AG20443 (cell line): ENCODE measurements at regions not wholly inside any gene's neighbourhood (a gene's known extent, or its start where the extent isn't known, plus 50 kb on each side); places are given as distances from the start of the nearest gene placed in this dataset.

Experiments
- DNase-seq: peaks from one replicate; pipeline ENCODE4 v3.0.0; 2012; ENCODE audit warnings: low spot score, mixed read lengths

DNA sequence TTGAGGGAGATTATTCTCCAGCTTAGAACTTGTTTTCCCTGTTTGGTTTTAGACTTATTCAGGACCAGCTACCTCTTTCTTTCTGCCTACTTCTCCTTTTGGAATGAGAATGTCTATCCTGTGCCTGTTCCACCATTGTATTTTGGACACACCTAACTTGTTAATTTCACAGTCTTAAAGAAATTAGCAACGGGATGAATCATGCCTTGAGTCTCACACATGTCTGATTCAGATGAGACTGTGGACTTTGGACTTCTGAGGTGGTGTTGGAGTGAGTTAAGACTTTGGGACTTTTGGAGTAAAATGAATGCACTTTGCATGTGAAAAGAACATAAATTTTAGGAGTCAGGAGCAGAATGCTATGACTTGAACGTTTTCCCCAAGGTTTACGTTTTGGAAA, 581.4 kb downstream of the CDH11 start:
- DNase-seq = no peak

DNA sequence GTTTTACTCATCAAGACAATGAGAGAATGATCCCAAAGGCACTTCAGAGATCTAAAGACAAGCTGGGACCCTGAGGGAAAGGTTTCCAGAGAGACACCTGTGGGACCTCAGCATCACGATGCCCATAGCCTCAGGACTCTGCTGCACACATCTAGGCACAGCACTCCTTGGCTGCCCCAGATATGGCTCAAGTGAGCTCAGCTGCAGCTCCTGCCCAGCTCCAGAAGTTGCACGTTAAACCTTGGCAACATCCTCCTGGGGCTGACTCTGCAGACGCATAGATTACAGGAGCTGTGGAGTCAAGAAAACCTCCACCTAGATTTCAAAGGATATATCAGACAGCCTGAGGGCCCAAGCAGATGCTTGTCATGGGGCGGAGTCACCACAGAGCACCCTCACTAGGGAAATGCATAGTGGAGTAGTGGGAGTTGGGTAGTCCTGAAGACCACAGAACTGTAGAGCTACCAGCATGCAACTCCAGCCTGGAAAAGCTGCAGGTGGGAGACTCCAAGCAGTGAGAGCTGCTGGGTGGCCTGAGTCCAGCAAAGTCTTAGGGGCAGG, 582.0 kb downstream of the CDH11 start:
- DNase-seq = no peak

DNA sequence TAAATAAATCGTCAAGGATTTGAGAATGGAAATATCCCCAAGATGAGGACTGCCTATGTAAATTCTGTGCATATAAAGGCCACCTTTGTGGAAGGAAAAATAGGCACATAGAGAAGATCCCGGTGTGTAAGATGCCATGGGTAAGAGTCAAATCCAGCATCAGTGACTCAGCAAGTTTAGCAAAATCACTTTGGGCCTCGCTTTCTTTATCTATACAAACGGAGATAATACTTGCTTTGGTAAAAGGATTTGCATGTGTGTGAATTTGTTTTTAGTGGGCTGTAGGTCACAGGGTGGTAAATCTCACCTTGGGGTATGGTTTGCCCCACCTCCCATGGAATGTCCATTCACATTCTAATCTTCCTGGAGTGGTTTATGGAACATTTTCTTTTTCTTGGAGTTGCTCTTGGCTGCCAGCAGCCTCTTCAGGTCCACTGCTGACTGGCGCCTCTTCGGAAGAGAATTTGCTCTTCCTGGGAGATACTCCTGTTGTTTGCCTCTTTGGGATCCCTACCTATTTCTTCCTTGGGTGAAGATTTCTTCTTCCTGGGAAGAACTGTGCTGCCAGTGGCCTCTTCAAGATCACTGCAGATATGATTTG, 587.6 kb downstream of the CDH11 start:
- no peak for DNase-seq

DNA sequence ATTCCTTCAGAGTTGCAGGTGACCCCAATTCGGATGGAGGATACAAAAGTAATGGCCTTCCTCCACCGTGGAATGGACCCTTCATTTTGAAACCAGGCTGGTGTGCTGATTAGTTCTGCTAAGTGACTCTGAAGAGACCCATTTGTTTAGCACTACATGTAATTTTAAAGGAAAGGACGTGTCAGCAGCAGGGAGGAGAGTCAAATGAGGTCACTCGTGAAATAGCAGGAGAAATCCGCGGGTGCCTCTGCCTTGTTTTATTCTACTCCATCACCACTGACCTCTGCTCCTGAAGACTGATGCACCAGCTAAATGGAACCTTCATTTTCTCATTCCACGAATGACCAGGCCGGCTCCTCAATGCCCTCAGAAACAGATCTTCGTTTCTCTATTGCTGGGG, 589.2 kb downstream of the CDH11 start:
- DNase-seq = no peak

DNA sequence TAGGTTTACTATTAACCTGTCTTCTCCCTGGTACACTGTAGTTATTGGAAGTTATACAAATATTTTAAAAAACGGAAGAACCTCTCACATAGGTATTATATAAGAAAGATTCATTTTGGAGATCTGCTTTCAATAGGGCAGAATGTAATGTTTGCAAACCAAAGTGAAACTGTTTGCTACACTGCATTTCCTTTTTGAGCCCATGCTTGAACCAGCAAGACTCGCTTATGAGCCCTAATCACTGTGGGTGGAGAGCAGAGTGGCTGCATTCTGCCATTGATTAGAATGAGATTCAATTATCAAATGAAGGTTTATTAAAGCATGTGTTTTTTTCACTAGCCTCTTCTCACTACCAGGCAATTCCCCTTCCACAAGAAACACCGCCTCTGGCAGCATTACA, 589.7 kb downstream of the CDH11 start:
- no peak for DNase-seq

DNA sequence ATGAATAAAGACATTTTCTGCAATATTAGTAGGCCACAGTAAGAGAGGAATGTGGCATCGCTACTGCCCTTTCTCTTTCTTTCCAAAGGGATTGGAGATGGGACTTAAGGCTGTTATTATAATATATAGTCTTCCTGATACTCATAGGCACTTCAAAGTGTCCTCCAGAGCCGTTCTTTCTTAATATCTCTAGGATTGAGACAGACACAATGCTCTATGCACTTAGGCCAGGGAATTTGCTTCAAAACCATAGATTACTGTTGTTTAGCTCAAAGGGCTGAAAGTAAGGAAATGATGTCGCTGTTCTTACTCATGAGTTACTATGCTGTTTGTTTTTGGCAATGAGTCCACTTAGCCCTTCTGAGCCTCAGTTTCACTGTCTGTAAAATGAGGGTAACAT, 590.5 kb downstream of the CDH11 start:
- DNase-seq = no peak

DNA sequence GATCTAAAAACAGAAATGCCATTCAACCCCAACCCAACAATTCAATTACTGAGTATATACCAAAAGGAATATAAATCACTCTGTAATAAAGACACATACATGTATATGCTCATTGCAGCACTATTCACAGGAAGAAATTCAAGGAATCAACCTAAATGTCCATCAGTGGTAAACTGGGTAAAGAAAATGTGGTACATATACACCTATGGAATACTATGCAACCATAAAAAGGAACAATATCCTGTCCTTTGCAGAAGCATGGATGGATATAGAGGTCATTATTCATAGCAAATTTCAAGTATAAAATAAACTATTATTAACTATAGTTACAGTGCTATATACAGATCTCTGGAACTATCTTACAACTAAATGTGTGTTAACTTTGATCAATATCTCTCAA, 599.3 kb downstream of the CDH11 start:
- no peak for DNase-seq

DNA sequence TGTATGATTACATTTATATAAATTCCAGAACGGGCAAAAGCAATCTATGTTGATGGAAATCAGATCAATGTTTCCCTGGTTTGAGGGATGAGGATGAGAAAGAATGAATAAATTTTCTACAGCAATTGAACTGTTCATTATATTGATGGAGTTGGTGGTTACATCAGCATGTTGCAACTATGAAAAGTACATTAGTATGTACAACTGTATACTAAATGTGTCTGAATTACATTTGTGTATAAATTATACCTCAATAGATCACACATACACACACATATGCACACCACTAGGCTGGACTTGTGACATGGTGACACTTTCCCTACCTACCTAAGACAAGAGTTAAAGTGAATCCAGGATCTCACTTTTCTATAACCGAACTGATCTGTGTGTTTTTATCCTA, 608.0 kb downstream of the CDH11 start:
- DNase-seq = no peak

DNA sequence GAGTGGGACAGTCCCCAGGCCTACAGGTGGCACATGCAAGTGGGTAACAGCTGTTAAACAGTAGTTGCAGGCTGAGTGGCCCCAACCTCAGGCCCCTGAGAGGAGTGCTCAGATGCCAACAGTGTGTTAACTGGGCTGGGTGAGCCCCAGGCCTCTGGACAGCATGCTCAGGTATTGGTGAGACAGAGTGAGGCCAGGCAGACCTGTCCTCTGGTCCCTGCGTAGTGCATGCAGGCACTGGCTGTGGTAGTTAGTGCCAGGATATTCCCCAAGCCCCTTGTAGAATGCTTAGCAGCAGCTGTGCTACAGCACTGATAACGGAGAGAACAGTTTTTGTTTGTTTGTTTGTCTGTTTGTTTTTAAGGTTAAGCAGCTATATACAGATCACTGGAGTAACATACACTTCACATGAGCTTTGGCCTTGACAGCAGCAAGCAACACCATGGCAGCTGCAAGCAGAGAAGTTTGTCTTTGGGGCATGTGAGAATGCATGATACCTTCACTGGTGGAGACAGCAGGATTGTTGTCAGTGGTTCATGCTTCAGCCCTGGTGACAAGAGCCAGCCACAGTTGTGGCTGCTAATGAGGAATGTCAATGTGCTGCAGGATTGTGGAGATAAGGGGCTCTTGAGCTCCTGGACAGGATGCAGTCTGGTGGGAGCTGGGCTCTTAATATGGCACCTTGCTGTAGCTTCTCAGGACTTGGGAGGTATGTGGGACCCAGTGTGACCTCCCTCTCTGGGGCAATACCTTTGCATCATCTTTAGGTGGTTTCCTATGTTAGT, 614.4 kb downstream of the CDH11 start:
- no peak for DNase-seq

DNA sequence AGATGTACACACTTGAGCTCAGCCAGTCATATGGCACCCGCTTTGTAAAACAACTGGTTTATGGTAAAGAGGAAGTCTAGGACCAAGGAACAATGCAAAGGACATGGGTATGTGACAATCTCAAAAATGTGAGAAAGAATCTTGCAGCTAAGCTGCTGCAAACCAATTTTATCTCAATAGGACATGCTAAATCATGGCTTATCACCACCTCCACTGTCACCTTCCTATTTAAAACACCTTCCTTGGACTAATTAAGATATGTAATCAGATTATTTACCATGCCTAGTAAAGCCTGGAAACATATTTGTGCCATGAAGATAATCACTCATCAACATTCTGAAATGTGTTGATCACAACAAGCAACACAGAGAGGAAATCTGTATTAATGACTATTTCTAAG, 622.7 kb downstream of the CDH11 start:
- DNase-seq = no peak

DNA sequence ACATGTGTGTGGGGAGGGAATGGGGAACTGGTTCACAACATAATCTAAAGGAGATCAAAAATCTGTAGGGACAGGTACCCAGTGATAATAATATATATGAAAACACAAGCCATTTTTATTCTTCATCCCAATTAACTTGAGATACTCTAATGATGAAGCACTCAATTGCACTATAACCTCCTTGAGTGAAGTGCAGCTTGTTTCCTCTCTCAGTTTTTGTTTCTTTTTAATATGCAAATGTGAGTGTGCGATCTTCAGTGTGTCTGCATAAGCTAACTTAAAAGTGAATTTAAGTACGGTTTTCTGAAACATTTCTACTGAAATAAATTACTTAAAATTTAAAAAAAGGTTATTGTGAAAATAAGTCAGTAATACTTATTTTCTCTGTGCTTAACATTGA, 623.5 kb downstream of the CDH11 start:
- no peak for DNase-seq

DNA sequence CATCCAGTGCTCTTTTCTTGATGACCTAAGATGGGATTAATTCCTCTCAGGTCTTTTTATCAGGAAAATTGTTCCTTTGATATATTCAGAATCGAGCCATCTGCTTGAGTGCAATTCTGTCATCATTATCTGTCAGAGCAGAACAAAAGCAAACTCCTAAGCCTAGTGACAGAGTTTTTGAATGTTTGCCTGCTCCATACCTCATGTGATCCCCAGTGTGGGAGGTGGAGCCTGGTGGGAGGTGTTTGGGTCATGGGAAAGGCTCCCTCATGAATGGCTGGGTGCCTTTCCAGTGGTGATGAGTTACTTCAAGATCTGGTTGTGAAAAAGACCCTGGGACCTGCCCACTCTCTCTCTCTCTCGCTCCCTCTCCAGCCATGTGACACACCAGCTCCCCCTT, 628.2 kb downstream of the CDH11 start:
- DNase-seq = no peak

DNA sequence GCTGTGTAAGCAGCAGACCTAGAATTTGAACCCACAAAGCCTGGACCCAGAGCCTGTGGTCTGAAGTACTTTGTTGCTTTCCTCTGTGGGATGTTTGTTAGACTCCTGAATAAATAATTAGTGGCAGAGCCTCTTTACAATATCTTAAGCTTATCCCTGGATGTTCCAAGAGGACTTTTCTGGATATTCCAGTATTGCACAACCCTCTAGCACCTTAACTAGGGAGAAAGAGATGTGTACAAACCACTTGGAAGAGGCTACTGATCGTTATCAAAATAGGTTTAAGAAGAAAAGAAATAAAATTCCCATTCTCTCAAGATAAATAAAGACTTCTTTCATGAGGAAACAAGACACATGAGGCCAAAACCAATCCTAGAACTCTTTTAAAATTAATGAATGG, 632.4 kb downstream of the CDH11 start:
- DNase-seq = no peak

DNA sequence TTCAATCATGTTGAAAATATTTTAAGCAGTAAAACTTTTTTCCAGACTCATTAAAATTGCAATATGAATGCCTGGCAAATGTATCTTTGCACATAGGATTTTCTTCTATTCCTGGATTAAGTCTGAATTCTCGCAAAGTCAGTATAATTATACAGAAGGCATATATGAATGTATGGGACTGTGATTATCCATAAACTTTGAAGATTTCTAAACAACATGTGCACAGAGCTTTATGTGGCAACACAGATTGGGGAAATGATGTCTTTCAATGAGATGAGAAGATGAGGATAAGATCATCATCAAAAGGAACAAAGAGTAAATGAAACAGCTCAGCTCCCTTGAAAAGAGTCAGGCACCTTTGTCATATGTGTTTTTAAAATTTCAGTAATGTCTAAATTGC, 635.3 kb downstream of the CDH11 start:
- DNase-seq = no peak

DNA sequence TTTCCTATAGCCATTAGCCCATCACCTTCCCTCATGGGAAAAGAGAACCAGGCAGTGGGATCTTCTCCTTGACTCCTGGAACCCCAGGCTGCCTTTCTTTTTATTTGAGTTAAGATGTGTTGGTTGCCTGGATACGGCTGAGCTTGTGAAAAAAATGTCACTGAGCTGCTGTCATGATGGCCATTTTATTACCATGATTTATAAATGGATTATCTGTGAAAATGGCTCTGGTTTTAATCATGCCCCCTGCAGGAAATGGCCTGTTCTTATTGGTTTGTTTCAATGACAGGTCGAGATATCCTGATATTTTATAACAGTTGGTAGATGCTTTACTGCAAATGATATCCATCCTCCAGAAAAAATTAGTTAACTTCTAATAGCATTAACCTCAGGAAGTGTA, 640.4 kb downstream of the CDH11 start:
- no peak for DNase-seq

DNA sequence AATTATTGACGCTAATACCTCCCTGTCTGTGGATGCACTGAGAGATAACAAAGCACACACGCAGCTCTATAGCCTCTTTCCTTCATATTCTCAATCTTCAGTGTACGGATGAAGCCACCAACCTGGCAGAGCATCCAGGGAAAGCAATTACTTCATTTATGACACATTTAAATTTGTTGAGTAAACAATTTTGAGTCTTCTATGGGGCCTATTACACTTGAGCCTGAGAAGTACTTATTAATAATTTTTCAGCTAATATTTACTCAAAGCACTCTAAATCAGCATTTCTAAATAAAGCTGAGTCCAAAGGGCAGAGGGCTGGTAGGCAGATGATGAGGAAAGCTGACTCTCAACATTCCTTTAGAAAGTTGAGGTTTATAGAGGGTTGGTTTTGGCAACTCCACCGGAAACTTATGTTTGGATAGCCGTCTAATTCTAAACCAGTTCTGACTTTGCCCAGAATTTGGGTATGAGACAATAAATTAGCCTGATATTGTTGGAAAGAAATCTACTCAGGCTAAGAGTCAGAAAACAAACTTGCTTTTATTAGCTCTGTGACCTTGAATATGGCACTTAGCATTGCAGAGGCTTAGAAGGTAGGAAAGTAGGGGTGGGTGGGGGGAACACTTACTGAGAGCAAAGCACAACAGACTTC, 643.5 kb downstream of the CDH11 start:
- peak; percentile 77 for DNase-seq

DNA sequence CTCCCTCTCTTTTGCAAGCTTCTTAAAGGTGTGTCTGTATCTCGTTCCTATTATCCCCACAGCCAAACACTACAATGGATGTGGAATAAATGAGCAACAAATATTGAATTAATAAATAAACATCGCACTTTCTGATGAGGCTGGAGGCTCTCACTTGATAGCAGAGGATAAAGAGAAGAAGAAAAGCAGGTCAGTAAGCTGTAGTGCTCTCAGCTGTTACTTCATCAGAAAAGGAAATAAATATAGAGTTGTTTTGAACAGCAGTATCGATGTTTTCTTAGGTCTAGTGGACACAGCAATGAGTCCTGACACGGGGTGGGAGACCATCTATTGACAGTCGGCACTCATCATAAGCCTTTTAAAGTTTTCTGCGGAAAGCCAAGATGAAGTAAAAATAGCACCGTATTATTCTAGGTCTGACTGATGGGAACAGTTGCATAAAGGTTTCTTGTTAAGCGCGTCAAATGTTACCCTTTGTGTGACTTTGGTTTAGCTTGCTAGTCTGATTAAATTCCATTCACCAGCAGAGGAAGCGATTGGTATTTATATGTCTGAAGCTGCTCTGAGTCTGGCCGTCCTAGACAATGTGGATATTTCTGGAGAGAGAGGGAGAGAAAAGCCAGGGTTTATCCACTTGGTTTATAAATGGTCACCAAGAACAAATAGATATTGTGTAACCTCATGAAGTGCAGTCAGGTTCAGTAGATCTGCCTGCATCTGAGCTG, 646.1 kb downstream of the CDH11 start:
- DNase-seq = no peak

DNA sequence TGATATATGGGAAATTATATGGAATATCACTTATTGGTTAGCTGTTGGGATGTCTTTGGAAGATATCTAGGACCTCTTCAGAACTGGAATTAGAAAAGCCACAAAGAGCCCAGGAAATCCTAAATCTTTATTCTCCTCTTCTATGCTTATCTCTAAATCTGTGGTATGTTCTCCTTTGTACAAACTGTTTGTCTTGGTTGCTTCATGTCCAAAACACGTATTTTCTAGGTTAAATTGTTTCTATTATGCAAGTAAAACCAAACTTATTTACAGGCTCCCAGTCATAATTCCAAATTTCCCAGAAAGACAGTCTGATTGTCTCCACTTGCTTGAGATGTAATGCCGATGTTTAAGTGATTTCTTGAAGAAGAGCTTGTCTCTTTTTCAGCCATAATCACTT, 650.9 kb downstream of the CDH11 start:
- DNase-seq = no peak

DNA sequence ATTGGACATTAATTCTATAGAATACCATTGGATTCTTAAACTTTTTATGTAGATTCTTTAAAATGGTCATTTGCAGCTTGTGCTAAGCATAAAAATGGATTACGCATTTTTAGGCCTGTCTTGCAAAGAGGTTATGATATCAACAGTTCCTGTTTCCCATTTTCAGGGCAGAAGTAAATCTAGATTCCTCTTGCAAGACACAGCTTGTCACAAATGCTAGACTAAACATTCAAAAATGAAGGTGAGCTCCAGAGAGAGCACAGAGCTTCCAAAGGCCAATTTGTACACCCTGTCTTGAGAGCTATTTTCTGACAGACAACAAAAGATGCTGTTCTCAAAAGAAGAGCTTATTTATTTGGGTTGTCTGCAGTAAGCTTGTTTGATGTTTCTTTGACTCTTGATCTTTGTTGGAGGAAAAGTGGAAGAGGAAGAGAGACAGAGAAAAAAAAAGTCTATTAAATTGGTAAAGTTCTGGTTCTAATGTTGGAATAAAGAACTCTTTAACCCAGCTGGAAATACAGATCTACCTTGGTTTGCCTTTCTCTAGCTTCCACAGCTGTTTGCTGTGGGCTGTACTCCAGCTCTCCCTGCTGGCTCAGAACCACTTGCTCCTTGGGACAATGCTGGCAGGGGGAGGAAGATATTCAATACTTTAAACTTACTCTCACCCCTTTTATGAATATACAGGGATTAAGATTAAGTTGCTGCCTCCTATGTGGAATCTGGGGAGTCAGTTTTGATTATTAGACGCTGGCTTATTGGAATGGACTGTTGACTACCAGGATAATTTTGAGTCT, 651.8 kb downstream of the CDH11 start:
- DNase-seq = peak; percentile 20

DNA sequence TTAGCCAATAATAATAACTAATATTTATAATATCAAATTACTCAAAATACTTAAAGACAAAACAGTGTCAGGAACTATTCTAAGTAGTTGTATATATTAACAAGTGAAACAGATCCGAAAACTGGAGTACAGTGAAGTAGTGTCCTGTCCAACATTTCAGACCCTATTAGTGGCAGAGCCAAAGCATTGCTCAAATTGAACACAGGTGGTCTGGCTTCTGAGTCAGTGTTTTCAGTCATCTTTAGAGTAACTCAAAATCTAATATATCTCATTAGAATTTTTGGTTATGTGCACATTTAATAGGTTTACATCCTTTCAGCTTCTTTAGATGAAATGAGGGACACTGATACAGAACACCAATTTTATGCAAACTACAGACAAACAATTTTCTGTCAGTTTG, 652.5 kb downstream of the CDH11 start:
- DNase-seq = no peak

DNA sequence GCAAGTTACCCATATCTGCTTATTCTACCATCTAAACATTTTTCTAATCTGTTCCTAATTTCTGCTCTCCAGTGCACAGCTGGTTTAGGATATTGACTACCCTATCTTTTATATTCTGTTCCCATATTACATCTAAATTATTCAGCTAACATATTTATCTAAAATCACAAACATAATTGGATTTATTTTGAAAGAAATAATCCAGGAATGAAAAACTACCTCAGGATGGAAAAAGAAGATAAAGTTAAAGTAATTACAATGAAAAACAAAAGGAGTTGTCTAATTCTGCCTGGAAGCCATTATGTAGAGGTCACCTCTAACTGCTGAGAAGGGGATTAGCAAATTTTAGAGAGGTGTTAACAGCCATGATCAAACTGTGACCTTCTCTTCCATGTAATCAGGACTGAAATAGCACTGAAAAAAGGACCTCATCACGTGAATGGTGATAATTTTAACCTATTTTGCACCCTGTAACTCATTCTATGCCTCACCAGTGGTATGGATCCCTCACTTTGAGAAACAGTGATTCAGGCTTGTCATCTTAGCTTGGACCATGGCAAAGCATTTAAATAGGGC, 653.3 kb downstream of the CDH11 start:
- DNase-seq = no peak
